Activated naive CD4-positive, alpha-beta T cell treated with anti-CD3 and anti-CD28 coated beads, Interleukin-2, amount 10 ng/mL, durations not matched to agents 7 days and 5 days (primary cell): ENCODE measurements at regions not wholly inside any gene's neighbourhood (a gene's known extent, or its start where the extent isn't known, plus 50 kb on each side); places are given as distances from the start of the nearest gene placed in this dataset.
"Not testable (repeated sequence)": the region's sequence is repeated elsewhere in the genome, so short reads cannot be mapped to it uniquely, and the experiment has no call there.

Source experiments
- CTCF ChIA-PET: fragments of 350-600 bp; sonication (Branson Sonifier 250); formaldehyde crosslinking; loops from one replicate; lab custom pipeline; 2021; ENCODE audit warnings: antibody characterized with exemption; lab: Charles Lee
- DNase-seq: peaks from one replicate; pipeline ENCODE4 v3.0.0-alpha.2; 2020
- H3K27ac Mint-ChIP-seq: one replicate; pipeline ENCODE4 v1.8.0; 2021; ENCODE audit warnings: mild to moderate bottlenecking, moderate library complexity, mixed read lengths
- H3K27me3 Mint-ChIP-seq: one replicate; pipeline ENCODE4 v1.8.0; 2021; ENCODE audit warnings: mild to moderate bottlenecking, mixed read lengths
- H3K36me3 Mint-ChIP-seq: one replicate; pipeline ENCODE4 v1.8.0; 2021; ENCODE audit warnings: mixed read lengths
- H3K4me1 Mint-ChIP-seq: one replicate; pipeline ENCODE4 v1.8.0; 2021; ENCODE audit warnings: mixed read lengths
- H3K4me3 Mint-ChIP-seq: one replicate; pipeline ENCODE4 v1.8.0; 2021; ENCODE audit warnings: mild to moderate bottlenecking, moderate library complexity, mixed read lengths
- H3K9me3 Mint-ChIP-seq: one replicate; pipeline ENCODE4 v1.8.0; 2021; ENCODE audit warnings: mixed read lengths

- CTCF ChIA-PET: no interaction called here
- Mint-ChIP-seq H3K4me1 (no peaks in the 10 kb centered on the region), H3K27ac (no peak overlapping the region), H3K4me3 (no peak overlapping the region), H3K9me3 (no peaks in the 10 kb centered on the region), H3K36me3 (no peaks in the 10 kb centered on the region), H3K27me3 (peaks cover 16% of the 10 kb centered on the region)
- no peak for DNase-seq
These were observed 158.8 kb upstream of the GRB10 start for GRCh38 chr7:50941525-50941924.

GRCh38 chr7:50940621-50941020 lies 157.9 kb upstream of the GRB10 start:
- H3K4me3 Mint-ChIP-seq: no peak overlapping the region
- H3K27ac Mint-ChIP-seq: no peak overlapping the region
- DNase-seq: no peak
- H3K4me1 Mint-ChIP-seq: no peaks in the 10 kb centered on the region
- peaks cover 13% of the 10 kb centered on the region for H3K27me3 Mint-ChIP-seq
- H3K36me3 Mint-ChIP-seq: no peaks in the 10 kb centered on the region
- no peaks in the 10 kb centered on the region for H3K9me3 Mint-ChIP-seq
- CTCF ChIA-PET: interaction anchor here (0.6 kb wide), 1 partner anchor 82 kb away, joined by 3 read pairs; no protein-coding TSS in a partner anchor

- Mint-ChIP-seq H3K27ac (no peak overlapping the region), H3K27me3 (peaks cover 10% of the 10 kb centered on the region), H3K36me3 (no peaks in the 10 kb centered on the region), H3K4me3 (no peak overlapping the region), H3K9me3 (no peaks in the 10 kb centered on the region), H3K4me1 (no peaks in the 10 kb centered on the region)
- CTCF ChIA-PET: no interaction called here
- no peak for DNase-seq
These were observed 156.3 kb upstream of the GRB10 start for GRCh38 chr7:50939021-50939420.

GRCh38 chr7:50937727-50938126 lies 155.0 kb upstream of the GRB10 start:
- Mint-ChIP-seq H3K4me1 (no peaks in the 10 kb centered on the region), H3K27me3 (peaks cover 9% of the 10 kb centered on the region), H3K4me3 (no peak overlapping the region), H3K27ac (no peak overlapping the region), H3K36me3 (no peaks in the 10 kb centered on the region), H3K9me3 (no peaks in the 10 kb centered on the region)
- DNase-seq: no peak
- CTCF ChIA-PET: interaction anchor here (1.2 kb wide), 1 partner anchor 204 kb away, joined by 3 read pairs; no protein-coding TSS in a partner anchor

GRCh38 chr7:50926049-50926448 lies 143.4 kb upstream of the GRB10 start:
- no peak for DNase-seq
- H3K27ac Mint-ChIP-seq: no peak overlapping the region
- H3K4me1 Mint-ChIP-seq: no peaks in the 10 kb centered on the region
- H3K36me3 Mint-ChIP-seq: no peaks in the 10 kb centered on the region
- no peaks in the 10 kb centered on the region for H3K27me3 Mint-ChIP-seq
- CTCF ChIA-PET: interaction anchor here (1.1 kb wide), 1 partner anchor 458 kb away, joined by 3 read pairs; no protein-coding TSS in a partner anchor
- H3K4me3 Mint-ChIP-seq: no peak overlapping the region
- no peaks in the 10 kb centered on the region for H3K9me3 Mint-ChIP-seq

- CTCF ChIA-PET: no interaction called here
- no peaks in the 10 kb centered on the region for H3K4me1 Mint-ChIP-seq
These were observed 140.8 kb upstream of the GRB10 start for GRCh38 chr7:50923476-50923875.

GRCh38 chr7:50921114-50921813 lies 138.6 kb upstream of the GRB10 start:
- Mint-ChIP-seq H3K27me3 (no peaks in the 10 kb centered on the region), H3K4me3 (no peak overlapping the region), H3K4me1 (no peaks in the 10 kb centered on the region), H3K36me3 (no peaks in the 10 kb centered on the region), H3K27ac (no peak overlapping the region), H3K9me3 (no peaks in the 10 kb centered on the region)
- CTCF ChIA-PET: no interaction called here
- DNase-seq: no peak

More at GRCh38 chr7:50923476-50923875, 140.8 kb upstream of the GRB10 start:
- Mint-ChIP-seq H3K9me3 (no peaks in the 10 kb centered on the region), H3K27me3 (no peaks in the 10 kb centered on the region), H3K36me3 (no peaks in the 10 kb centered on the region), H3K4me3 (no peak overlapping the region), H3K27ac (no peak overlapping the region)
- no peak for DNase-seq

GRCh38 chr7:50920031-50920635 lies 137.4 kb upstream of the GRB10 start:
- Mint-ChIP-seq H3K4me1 (no peaks in the 10 kb centered on the region), H3K4me3 (no peak overlapping the region), H3K36me3 (no peaks in the 10 kb centered on the region), H3K27me3 (no peaks in the 10 kb centered on the region), H3K9me3 (no peaks in the 10 kb centered on the region), H3K27ac (no peak overlapping the region)
- CTCF ChIA-PET: no interaction called here
- no peak for DNase-seq

- CTCF ChIA-PET: interaction anchor here (1.0 kb wide), 1 partner anchor 226 kb away, joined by 3 read pairs; no protein-coding TSS in a partner anchor
- Mint-ChIP-seq H3K4me1 (no peaks in the 10 kb centered on the region), H3K9me3 (no peaks in the 10 kb centered on the region), H3K4me3 (no peak overlapping the region), H3K27ac (no peak overlapping the region), H3K36me3 (no peaks in the 10 kb centered on the region), H3K27me3 (no peaks in the 10 kb centered on the region)
- DNase-seq: no peak
These were observed 132.9 kb upstream of the GRB10 start for GRCh38 chr7:50915621-50916020.

- H3K36me3 Mint-ChIP-seq: no peaks in the 10 kb centered on the region
- H3K27ac Mint-ChIP-seq: no peak overlapping the region
- no peaks in the 10 kb centered on the region for H3K4me1 Mint-ChIP-seq
- no peak overlapping the region for H3K4me3 Mint-ChIP-seq
- H3K27me3 Mint-ChIP-seq: no peaks in the 10 kb centered on the region
- H3K9me3 Mint-ChIP-seq: no peaks in the 10 kb centered on the region
- CTCF ChIA-PET: no interaction called here
- DNase-seq: no peak
These were observed 131.8 kb upstream of the GRB10 start for GRCh38 chr7:50914460-50914859.

- Mint-ChIP-seq H3K4me3 (no peak overlapping the region), H3K27me3 (no peaks in the 10 kb centered on the region), H3K9me3 (no peaks in the 10 kb centered on the region), H3K36me3 (no peaks in the 10 kb centered on the region), H3K4me1 (no peaks in the 10 kb centered on the region), H3K27ac (no peak overlapping the region)
- CTCF ChIA-PET: no interaction called here
- DNase-seq: no peak
These were observed 126.1 kb upstream of the GRB10 start for GRCh38 chr7:50908628-50909290.

- H3K9me3 Mint-ChIP-seq, DNase-seq, H3K27me3 Mint-ChIP-seq, H3K4me3 Mint-ChIP-seq, H3K27ac Mint-ChIP-seq, H3K4me1 Mint-ChIP-seq, H3K36me3 Mint-ChIP-seq: not testable (repeated sequence)
- CTCF ChIA-PET: interaction anchor here (0.7 kb wide), 1 partner anchor 118 kb away, joined by 3 read pairs; no protein-coding TSS in a partner anchor
These were observed 116.1 kb upstream of the GRB10 start for GRCh38 chr7:50898604-50899477.

GRCh38 chr7:50887061-50887460 lies 104.4 kb upstream of the GRB10 start:
- not testable (repeated sequence) for H3K4me3 Mint-ChIP-seq, H3K4me1 Mint-ChIP-seq, DNase-seq, H3K36me3 Mint-ChIP-seq, H3K9me3 Mint-ChIP-seq, H3K27me3 Mint-ChIP-seq, H3K27ac Mint-ChIP-seq
- CTCF ChIA-PET: interaction anchor here (0.8 kb wide), 1 partner anchor 254 kb away, joined by 3 read pairs; no protein-coding TSS in a partner anchor

- CTCF ChIA-PET: interaction anchor here (0.6 kb wide), 1 partner anchor 225 kb away, joined by 3 read pairs; no protein-coding TSS in a partner anchor
- Mint-ChIP-seq H3K9me3 (no peaks in the 10 kb centered on the region), H3K27ac (no peak overlapping the region), H3K36me3 (no peaks in the 10 kb centered on the region), H3K4me3 (no peak overlapping the region), H3K27me3 (peaks cover 5% of the 10 kb centered on the region), H3K4me1 (no peaks in the 10 kb centered on the region)
- DNase-seq: no peak
These were observed 89.7 kb upstream of the GRB10 start for GRCh38 chr7:50872437-50872836.
